Neural progenitor cell (in vitro differentiated cells): ENCODE measurements at regions not wholly inside any gene's neighbourhood (a gene's known extent, or its start where the extent isn't known, plus 50 kb on each side); places are given as distances from the start of the nearest gene placed in this dataset.

Source experiments
- DNase-seq: peaks from one replicate; pipeline ENCODE4 v3.0.0-alpha.2; 2016; ENCODE audit warnings: low spot score
- H2AFZ ChIP-seq: fragments of 200-600 bp; sonication (generic); replicated peaks from 2 replicates; pipeline ENCODE4 v1.6.1; 2016; ENCODE audit warnings: antibody characterized with exemption
- H3F3A ChIP-seq: fragments of 200-600 bp; sonication (generic); 2 replicates; pipeline ENCODE4 v1.6.1; 2016; ENCODE audit warnings: antibody characterized with exemption, low read depth
- H3K27ac ChIP-seq: fragments of 200-600 bp; sonication (generic); 2 replicates; pipeline ENCODE4 v1.5.1; 2016; ENCODE audit warnings: mild to moderate bottlenecking
- H3K27me3 ChIP-seq: fragments of 200-600 bp; sonication (generic); 2 replicates; pipeline ENCODE4 v1.6.1; 2016; ENCODE audit warnings: mild to moderate bottlenecking, moderate library complexity
- H3K36me3 ChIP-seq: fragments of 200-600 bp; sonication (generic); 2 replicates; pipeline ENCODE4 v1.5.1; 2016
- H3K4me1 ChIP-seq: fragments of 200-600 bp; sonication (generic); 2 replicates; pipeline ENCODE4 v1.6.1; 2016; ENCODE audit warnings: mixed run types
- H3K4me2 ChIP-seq: fragments of 200-600 bp; sonication (generic); 2 replicates; pipeline ENCODE4 v1.6.1; 2016
- H3K4me3 ChIP-seq: fragments of 200-600 bp; sonication (generic); 2 replicates; pipeline ENCODE4 v1.5.1; 2016
- H3K79me2 ChIP-seq: fragments of 200-600 bp; sonication (generic); 2 replicates; pipeline ENCODE4 v1.6.1; 2016; ENCODE audit warnings: low read depth
- H3K9ac ChIP-seq: fragments of 200-600 bp; sonication (generic); 2 replicates; pipeline ENCODE4 v1.6.1; 2016
- H3K9me3 ChIP-seq: fragments of 200-600 bp; sonication (generic); 2 replicates; pipeline ENCODE4 v1.5.1; 2016; ENCODE audit warnings: low read depth
- H4K20me1 ChIP-seq: fragments of 200-600 bp; sonication (generic); 2 replicates; pipeline ENCODE4 v1.6.1; 2016; ENCODE audit warnings: low read depth
- H3K27ac Mint-ChIP-seq: 3 replicates; pipeline ENCODE4 v1.8.0; 2021; ENCODE audit warnings: mixed read lengths
- H3K27me3 Mint-ChIP-seq: 2 replicates; pipeline ENCODE4 v1.8.0; 2022; ENCODE audit warnings: low read depth, mild to moderate bottlenecking, inconsistent platforms, moderate library complexity, mixed read lengths; ENCODE audit not compliant: insufficient read depth
- H3K36me3 Mint-ChIP-seq: 3 replicates; pipeline ENCODE4 v1.8.0; 2021; ENCODE audit warnings: mixed read lengths
- H3K4me1 Mint-ChIP-seq: 3 replicates; pipeline ENCODE4 v1.8.0; 2021; ENCODE audit warnings: mixed read lengths
- H3K4me3 Mint-ChIP-seq: 3 replicates; pipeline ENCODE4 v1.8.0; 2021; ENCODE audit warnings: mild to moderate bottlenecking, moderate library complexity, mixed read lengths
- H3K9me3 Mint-ChIP-seq: 3 replicates; pipeline ENCODE4 v1.8.0; 2020; ENCODE audit warnings: mixed read lengths
- CTCF ChIP-seq: fragments of 200-600 bp; sonication (generic); IDR thresholded peaks from 2 replicates; pipeline ENCODE4 v1.5.1; 2017; ENCODE audit warnings: antibody characterized with exemption, mild to moderate bottlenecking
- EZH2 ChIP-seq: fragments of 200-600 bp; sonication (generic); IDR thresholded peaks from 2 replicates; pipeline ENCODE4 v1.6.1; 2017; ENCODE audit warnings: antibody characterized with exemption, mild to moderate bottlenecking, moderate library complexity
- EZH2phosphoT487 ChIP-seq: fragments of 200-600 bp; sonication (generic); IDR thresholded peaks from 2 replicates; pipeline ENCODE4 v1.6.1; 2017; ENCODE audit warnings: antibody characterized with exemption

- no peak overlapping the region for H3K9ac ChIP-seq
- DNase-seq: no peak
These were observed 460.2 kb downstream of the GADD45G start for GRCh38 chr9:90064971-90065370.

GRCh38 chr9:90065851-90066250, 461.0 kb downstream of the GADD45G start:
- TF ChIP-seq EZH2: no peak
- TF ChIP-seq CTCF: no peak
- TF ChIP-seq EZH2phosphoT487: no peak
- Histone ChIP-seq H3K36me3 (no peaks in the 10 kb centered on the region), H3K79me2 (no peaks in the 10 kb centered on the region), H2AFZ (no peak overlapping the region), H3K4me1 (no peaks in the 10 kb centered on the region), H3K4me3 (no peak overlapping the region), H3K27ac (no peak overlapping the region), H3K9me3 (no peaks in the 10 kb centered on the region), H3K9ac (no peak overlapping the region), H4K20me1 (no peaks in the 10 kb centered on the region), H3F3A (no peaks in the 10 kb centered on the region), H3K27me3 (no peaks in the 10 kb centered on the region), H3K4me2 (no peak overlapping the region)
- H3K36me3 Mint-ChIP-seq: no peaks in the 10 kb centered on the region
- no peaks in the 10 kb centered on the region for H3K4me1 Mint-ChIP-seq
- DNase-seq: no peak
- H3K9me3 Mint-ChIP-seq: no peaks in the 10 kb centered on the region
- H3K27me3 Mint-ChIP-seq: no peaks in the 10 kb centered on the region
- no peak overlapping the region for H3K27ac Mint-ChIP-seq
- no peak overlapping the region for H3K4me3 Mint-ChIP-seq

More at GRCh38 chr9:90064971-90065370, 460.2 kb downstream of the GADD45G start:
- H3K79me2 ChIP-seq: no peaks in the 10 kb centered on the region
- H3K27ac ChIP-seq: no peak overlapping the region
- no peaks in the 10 kb centered on the region for H3K36me3 ChIP-seq
- H3K4me1 ChIP-seq: no peaks in the 10 kb centered on the region
- no peaks in the 10 kb centered on the region for H3K27me3 ChIP-seq
- no peak overlapping the region for H2AFZ ChIP-seq
- Mint-ChIP-seq H3K4me3 (no peak overlapping the region), H3K4me1 (no peaks in the 10 kb centered on the region), H3K36me3 (no peaks in the 10 kb centered on the region), H3K27ac (no peak overlapping the region), H3K9me3 (no peaks in the 10 kb centered on the region), H3K27me3 (no peaks in the 10 kb centered on the region)
- TF ChIP-seq CTCF: no peak
- TF ChIP-seq EZH2: no peak
- TF ChIP-seq EZH2phosphoT487: no peak
- no peak overlapping the region for H3K4me2 ChIP-seq
- H3K4me3 ChIP-seq: no peak overlapping the region
- no peaks in the 10 kb centered on the region for H3F3A ChIP-seq
- H4K20me1 ChIP-seq: no peaks in the 10 kb centered on the region
- no peaks in the 10 kb centered on the region for H3K9me3 ChIP-seq

GRCh38 chr9:90069085-90069484, 464.3 kb downstream of the GADD45G start:
- Mint-ChIP-seq H3K27ac (no peak overlapping the region), H3K4me3 (no peak overlapping the region), H3K27me3 (no peaks in the 10 kb centered on the region)

More at GRCh38 chr9:90069085-90069484, 464.3 kb downstream of the GADD45G start:
- H3K27ac ChIP-seq: no peak overlapping the region
- H3K4me3 ChIP-seq: no peak overlapping the region
- H3K4me2 ChIP-seq: no peak overlapping the region
- TF ChIP-seq EZH2phosphoT487 (no peak), CTCF (no peak), EZH2 (no peak)
- DNase-seq: no peak
- no peaks in the 10 kb centered on the region for H3K36me3 ChIP-seq
- Mint-ChIP-seq H3K36me3 (no peaks in the 10 kb centered on the region), H3K9me3 (no peaks in the 10 kb centered on the region), H3K4me1 (no peaks in the 10 kb centered on the region)
- no peak overlapping the region for H2AFZ ChIP-seq
- no peaks in the 10 kb centered on the region for H3K27me3 ChIP-seq
- H3K9me3 ChIP-seq: no peaks in the 10 kb centered on the region
- H3F3A ChIP-seq: no peaks in the 10 kb centered on the region
- H3K79me2 ChIP-seq: no peaks in the 10 kb centered on the region
- H3K4me1 ChIP-seq: no peaks in the 10 kb centered on the region
- H4K20me1 ChIP-seq: no peaks in the 10 kb centered on the region
- no peak overlapping the region for H3K9ac ChIP-seq
